Right lung (tissue), 2 donors: ENCODE measurements at regions not wholly inside any gene's neighbourhood (a gene's known extent, or its start where the extent isn't known, plus 50 kb on each side); places are given as distances from the start of the nearest gene placed in this dataset.
"Not testable (repeated sequence)": the region's sequence is repeated elsewhere in the genome, so short reads cannot be mapped to it uniquely, and the experiment has no call there.

Source experiments
- DNase-seq, 2 donors: peaks; one replicate each; pipeline ENCODE4 v3.0.0-alpha.2; 2013

GRCh38 chr2:147013696-147014392 is 831.0 kb upstream of the ACVR2A start:
- DNase-seq = no peak

DNA sequence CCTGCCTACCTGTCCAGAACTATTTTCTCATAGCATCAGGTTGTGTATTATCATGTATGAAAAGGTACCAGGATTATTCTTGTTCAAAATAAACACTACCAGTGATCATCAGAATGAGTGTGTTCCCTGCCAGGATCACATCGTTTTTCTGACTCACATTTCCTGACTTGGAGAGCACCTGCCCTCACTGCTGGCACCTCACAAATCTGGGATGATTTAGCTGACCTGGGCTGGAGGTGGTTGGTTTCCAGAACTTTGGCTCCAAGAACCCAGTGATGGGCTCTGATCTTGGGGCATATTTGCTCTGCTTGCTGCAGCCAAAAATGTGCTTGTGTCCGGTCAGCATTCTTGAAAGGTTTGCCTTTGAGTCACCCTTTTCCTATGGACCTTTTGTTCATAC is 836.3 kb upstream of the ACVR2A start:
- no peak for DNase-seq

- peak; percentile 94 to 96 for DNase-seq
These were observed 838.1 kb upstream of the ACVR2A start for GRCh38 chr2:147006736-147007141.

- DNase-seq = no peak
These were observed 841.7 kb upstream of the ACVR2A start for GRCh38 chr2:147003081-147003480.

- no peak for DNase-seq
These were observed 842.6 kb upstream of the ACVR2A start for GRCh38 chr2:147002256-147002655.

GRCh38 chr2:147001061-147001460 is 843.8 kb upstream of the ACVR2A start:
- no peak for DNase-seq

- DNase-seq = not testable (repeated sequence)
These were observed 844.7 kb upstream of the ACVR2A start for GRCh38 chr2:147000151-147000550.

GRCh38 chr2:146997945-146998344 is 846.9 kb upstream of the ACVR2A start:
- DNase-seq = no peak

DNA sequence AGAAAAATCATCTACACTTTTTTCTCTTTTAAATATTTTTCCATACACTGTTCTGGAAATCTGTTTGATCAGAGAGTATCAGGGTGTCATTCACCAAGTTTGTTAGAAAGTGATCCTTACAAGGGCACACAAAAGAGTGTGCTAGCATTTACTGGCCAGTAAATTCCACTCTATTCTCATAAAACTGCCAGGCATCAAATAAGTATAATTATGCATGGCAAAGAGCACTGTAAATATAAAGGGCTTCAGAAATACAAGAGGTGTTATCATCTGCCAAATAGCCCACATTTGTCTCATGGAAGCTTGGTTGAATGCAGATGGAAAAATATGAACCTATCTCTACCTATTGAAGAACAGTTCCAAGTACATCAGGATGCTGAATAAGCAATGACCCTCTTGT is 847.3 kb upstream of the ACVR2A start:
- DNase-seq = no peak

GRCh38 chr2:146994246-146994645 is 850.6 kb upstream of the ACVR2A start:
- no peak for DNase-seq

GRCh38 chr2:146992466-146992865 is 852.4 kb upstream of the ACVR2A start:
- DNase-seq = no peak

DNA sequence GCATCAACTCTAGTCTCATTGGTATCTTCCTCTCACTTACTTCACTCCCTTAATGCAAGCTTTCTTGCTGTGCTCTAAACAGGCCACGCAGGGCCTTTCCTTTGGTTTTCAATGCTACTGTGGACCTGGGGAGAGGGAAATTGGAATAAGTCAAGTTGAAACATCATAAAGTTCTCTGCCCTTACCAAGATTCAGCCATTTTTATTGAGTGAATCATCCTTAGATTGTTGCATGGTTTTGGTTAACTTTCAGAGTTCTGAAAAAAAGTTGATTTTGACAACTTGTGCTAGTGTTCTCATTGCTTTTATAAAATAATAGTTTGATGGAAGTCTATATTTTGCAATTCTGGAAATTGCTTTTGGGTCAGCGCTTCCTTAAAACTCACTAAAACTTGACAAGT is 852.8 kb upstream of the ACVR2A start:
- no peak for DNase-seq

GRCh38 chr2:146990311-146991054 is 854.3 kb upstream of the ACVR2A start:
- peak; percentile 86 to 88 for DNase-seq

GRCh38 chr2:146989741-146990140 is 855.1 kb upstream of the ACVR2A start:
- DNase-seq = no peak

DNA sequence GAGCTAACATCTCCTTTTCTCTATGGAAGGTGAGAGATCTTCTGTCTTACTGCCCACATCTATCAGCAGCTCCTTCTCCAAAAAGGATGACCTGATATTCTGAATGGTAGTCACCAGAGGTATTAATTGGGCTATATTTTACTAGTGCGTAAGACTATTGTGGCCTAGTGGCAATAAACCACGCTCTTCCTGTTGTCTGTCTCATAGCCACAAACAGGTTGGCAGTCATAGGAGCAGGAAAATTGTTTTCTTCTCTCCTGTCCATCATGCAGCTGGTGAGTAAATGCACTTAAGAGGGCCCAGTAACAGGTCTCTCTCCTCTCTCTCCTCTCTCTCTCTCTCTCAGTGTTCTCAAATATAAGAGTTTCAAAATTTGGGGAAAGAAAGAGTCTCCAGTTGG is 856.8 kb upstream of the ACVR2A start:
- no peak for DNase-seq

GRCh38 chr2:146986161-146986560 is 858.7 kb upstream of the ACVR2A start:
- DNase-seq = no peak

DNA sequence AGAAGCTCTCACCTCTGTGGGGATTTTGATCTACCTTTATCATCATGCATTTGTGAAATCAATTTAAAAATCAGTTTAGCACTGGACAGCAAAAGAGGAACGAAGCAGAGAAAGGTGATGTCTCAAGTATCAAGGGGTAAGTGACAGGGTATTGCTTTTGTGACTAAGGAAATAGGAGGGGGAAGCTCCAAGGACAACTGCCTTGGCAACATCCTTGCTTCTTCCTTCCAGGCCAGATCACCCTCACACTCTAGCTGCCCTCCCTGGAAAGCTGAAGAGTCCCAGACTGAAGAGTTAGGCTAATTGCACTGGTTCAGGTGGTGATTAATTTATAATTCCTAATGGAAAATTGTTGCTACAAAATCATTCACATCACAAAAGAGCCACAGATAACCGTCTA is 859.1 kb upstream of the ACVR2A start:
- no peak for DNase-seq

DNA sequence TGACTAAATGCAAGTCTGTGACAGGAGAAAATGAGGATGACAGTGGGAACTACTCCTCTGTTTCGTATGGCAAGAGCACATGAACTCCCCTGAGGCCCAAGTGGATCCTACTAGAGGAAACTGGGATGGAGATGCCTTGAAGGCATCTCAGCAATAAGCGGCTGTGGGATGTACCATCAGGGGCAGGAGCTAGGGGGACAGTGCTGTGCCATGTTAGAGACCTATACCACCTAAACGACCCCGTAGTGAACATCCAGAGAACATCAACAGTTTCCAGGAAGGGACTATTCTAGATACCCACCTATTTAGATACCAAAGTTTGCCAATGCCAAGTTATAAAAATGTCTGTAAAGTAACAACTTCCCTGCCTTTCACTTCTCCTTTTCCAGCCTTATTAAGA is 860.8 kb upstream of the ACVR2A start:
- no peak for DNase-seq

DNA sequence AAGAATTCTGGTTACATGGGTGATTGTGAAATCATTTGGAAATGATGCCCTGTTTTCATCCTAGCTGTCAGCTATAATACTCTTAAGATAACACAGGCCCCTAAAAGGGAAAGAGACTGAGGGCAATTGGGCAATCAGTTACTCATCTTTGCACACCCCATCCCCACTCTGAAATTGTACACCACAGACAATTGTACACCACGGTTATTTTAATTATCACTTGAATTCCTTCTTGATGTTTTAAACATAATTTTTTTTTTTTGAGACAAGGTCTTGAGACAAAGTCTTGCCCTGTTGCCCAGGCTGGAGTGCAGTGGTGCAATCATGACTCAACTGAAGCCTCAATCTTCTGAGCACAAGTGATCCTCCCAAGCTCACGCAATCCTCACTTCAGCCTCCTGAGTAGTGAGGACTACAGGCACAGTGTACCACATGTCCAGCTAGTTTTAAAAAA is 862.4 kb upstream of the ACVR2A start:
- peak; percentile 54 to 58 for DNase-seq

GRCh38 chr2:146981921-146982320 is 862.9 kb upstream of the ACVR2A start:
- no peak for DNase-seq

DNA sequence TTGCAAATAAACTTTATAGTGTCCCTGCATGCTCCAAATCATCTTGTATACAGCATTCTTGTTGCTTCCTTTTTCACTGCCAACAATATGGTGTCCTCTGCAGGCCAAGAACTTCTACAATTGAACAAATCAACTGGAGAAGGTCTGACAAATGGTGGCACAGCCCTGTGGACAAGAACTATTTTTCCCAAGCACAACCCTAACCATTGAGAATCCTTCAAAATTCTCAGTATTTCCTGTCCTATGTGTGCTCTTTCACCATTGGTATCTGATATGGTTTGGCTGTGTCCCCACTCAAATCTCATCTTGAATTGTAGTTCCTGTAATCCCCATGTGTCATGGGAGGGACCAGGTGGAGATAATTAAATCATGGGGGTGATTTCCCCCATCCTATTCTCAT is 865.1 kb upstream of the ACVR2A start:
- DNase-seq = no peak

GRCh38 chr2:146978577-146979555 is 866.0 kb upstream of the ACVR2A start:
- no peak for DNase-seq
